GM18511 (cell line): ENCODE measurements at regions not wholly inside any gene's neighbourhood (a gene's known extent, or its start where the extent isn't known, plus 50 kb on each side); places are given as distances from the start of the nearest gene placed in this dataset.
"Not testable (repeated sequence)": the region's sequence is repeated elsewhere in the genome, so short reads cannot be mapped to it uniquely, and the experiment has no call there.

Experiments used
- ATAC-seq: cut with Tn5 transposase; IDR thresholded peaks from one replicate; pipeline ENCODE4 v1.9.1; 2021; ENCODE audit warnings: mild to moderate bottlenecking, moderate library complexity; ENCODE audit not compliant: unreplicated experiment

DNA sequence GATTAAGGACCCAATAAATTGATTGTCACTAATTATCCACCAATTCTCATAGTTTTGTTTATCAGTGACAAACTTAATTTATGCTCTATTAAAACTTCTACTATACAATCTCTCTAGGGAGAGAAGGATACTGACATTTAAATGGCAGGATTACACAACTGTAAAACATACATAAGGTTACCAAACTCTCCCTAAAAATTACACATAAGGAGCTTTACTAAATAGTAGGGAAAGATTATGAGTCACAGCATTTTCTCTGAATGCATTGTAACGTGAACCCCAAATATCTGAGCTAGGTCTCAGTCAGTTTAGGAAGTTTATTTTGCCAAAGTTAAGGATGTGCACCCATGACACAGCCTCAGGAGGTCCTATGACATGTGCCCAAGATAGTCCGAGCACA lies 2140.6 kb downstream of the NCAM2 start:
- no peak for ATAC-seq

DNA sequence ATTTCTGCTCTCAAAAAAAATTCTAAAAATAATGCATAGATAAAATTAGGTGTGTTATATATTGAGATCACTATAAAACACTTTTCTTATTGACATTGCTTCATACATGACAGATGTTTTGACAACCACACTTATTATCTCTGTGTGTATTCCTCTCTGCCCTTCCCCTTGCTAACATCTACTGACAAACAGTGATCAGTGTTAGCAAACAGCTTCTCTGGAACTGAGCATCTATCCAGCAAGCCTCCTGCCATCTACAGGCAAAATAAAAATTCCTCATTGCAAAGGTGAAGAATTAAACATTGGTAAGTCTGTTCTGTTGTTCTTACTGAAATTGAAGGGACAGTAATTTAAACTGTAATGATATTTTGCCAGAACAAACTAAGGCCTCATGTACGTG lies 2153.9 kb downstream of the NCAM2 start:
- ATAC-seq: no peak

DNA sequence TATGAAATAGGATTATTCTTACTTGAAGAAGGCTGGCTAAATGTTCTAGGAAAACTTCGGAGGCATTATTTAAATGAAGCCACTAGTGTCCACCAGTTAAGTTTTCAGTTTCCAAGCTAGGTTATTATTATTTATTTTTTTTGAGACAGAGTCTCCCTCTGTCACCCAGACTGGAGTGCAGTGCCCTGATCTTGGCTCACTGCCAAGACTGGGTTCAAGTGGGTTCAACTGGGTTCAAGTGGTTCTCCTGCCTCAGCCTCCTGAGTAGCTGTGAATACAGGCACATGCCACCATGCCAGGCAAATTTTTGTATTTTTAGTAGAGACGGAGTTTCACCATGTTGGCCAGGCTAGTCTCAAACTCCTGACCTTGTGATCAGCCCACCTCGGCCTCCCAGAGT lies 2155.6 kb downstream of the NCAM2 start:
- ATAC-seq: not testable (repeated sequence)

DNA sequence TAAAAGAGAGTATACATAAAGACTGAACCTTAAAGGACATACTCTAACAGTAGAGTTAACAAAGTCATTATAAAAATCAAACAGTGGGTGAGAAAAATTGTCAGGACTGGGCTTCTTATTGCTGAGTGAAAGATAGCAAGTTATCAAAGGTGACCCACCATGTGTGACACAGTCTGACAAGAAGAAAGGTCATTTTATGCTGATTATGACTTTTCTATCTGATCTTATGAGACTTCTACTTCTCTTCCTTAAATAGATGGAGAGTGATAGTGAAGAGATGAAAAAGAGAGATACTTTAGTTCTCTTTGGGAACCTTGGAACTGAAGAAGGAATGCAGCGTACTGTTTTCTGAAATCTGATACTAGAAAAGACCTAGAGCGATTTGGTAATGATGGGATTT lies 2157.1 kb downstream of the NCAM2 start:
- ATAC-seq: no peak

DNA sequence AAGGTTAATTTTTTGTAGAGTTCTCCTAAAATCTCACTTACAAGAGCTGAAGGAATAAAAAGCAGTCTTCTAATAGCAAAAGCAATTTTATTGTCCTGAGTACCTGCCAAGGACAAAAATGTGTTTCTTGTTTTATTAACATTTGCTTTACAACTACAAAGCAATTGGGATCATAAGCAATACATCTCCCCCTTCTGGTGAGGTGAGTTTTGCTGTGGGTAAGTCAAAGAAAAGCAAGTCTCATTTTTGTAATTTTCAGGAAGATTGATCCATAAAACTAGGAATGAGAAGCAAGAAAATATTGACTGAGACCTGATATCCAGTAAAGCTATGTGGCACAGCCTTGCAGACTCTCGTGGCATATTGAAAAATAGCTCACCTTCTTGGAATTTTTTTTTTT lies 2162.7 kb downstream of the NCAM2 start:
- no peak for ATAC-seq

DNA sequence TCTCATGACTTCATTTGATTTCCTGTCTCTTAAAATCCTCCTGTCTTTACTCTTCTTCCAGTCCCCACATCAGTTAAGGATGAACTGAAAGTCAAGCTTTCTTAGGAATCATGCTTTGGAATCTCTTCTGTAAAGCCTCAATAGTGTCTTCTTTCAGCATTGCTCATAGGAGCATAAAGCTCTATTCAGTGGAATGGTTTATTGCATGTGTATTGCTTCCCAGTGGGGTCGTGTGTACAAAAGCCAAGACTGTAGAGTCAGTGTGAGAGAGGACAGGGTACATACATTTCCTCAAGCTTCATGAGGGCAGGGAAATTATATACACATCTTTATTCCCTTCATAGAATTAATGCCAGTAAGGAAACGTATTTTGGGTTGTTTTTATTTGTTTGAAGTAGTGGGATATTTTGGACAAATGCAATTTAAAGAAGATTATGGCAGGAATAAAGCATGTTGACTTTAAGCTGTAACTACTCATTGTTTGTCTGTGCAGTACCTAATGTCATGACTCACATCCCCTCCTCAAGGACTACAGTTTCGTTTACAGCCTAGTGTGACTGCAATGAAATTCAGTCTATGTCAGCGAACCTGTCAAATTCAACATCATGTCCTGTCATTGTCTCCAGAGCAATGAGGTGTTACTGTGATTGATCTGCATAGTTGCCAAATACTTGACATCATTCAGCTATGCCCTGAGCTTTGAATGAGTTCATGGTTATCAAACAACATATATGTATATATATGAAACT lies 2164.2 kb downstream of the NCAM2 start:
- no peak for ATAC-seq
